ENCODE measurements at regions not wholly inside any gene's neighbourhood (a gene's known extent, or its start where the extent isn't known, plus 50 kb on each side); places are given as distances from the start of the nearest gene placed in this dataset.
A peak's percentile ranks its signal among the peaks of the same experiment; 100 is the strongest.
"Not testable (repeated sequence)": the region's sequence is repeated elsewhere in the genome, so short reads cannot be mapped to it uniquely, and the experiment has no call there.

DNA sequence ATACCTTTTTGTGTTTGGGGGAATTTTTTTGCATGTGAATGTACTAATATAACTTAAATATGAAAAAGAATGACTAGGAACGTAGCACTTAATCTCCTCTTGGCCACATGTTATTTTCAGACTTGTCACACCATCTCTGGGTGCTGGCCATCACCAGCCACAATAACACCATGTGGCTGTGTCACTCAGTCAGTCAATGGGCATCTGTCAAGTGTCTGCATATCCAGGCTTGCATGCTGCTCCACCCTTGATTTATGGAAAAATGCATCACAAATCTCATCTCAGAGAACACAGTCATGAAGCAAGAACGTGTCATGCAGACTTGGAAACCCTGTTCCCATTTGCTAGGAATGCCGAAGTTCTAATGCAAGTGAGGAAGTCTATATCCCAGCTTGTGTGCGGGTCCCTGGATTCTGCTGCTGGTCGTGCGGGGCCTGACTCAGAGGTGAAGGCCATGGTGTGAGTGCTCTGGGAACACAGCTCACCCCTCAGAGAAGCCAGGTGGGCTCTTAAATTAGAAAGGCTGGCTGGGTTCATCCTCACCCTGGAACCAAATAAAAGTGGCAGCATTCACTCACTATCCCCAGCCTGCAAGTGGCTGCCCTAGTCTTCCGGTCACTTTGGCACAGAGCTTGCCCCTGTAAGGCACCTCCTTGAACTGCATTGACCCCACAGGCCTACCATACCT lies 53.6 kb upstream of the ARHGEF7 start:
- H3K9me2 ChIP-seq (ENCODE audit: insufficient read depth): no peaks in the 10 kb centered on the region
- H3K4me1 ChIP-seq (replicated peaks; ENCODE audit: insufficient read depth): no peaks in the 10 kb centered on the region
- DNase-seq: no peak
- H3K4me2 ChIP-seq: no peak overlapping the region
- no peaks in the 10 kb centered on the region for H3K79me2 ChIP-seq (ENCODE audit: low read depth)
- H4K20me1 ChIP-seq (ENCODE audit: insufficient read depth): no peaks in the 10 kb centered on the region
- TF ChIP-seq EZH2 (IDR thresholded peaks at IDR 0.05; ENCODE audit: low read depth): no peak
- TF ChIP-seq, protein P1, sequence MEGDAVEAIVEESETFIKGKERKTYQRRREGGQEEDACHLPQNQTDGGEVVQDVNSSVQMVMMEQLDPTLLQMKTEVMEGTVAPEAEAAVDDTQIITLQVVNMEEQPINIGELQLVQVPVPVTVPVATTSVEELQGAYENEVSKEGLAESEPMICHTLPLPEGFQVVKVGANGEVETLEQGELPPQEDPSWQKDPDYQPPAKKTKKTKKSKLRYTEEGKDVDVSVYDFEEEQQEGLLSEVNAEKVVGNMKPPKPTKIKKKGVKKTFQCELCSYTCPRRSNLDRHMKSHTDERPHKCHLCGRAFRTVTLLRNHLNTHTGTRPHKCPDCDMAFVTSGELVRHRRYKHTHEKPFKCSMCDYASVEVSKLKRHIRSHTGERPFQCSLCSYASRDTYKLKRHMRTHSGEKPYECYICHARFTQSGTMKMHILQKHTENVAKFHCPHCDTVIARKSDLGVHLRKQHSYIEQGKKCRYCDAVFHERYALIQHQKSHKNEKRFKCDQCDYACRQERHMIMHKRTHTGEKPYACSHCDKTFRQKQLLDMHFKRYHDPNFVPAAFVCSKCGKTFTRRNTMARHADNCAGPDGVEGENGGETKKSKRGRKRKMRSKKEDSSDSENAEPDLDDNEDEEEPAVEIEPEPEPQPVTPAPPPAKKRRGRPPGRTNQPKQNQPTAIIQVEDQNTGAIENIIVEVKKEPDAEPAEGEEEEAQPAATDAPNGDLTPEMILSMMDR (conservative IDR thresholded peaks at IDR 0.05): no peak
- ChIA-PET CTCF (no interaction called here), POLR2A (ENCODE audit: unreplicated experiment) (no interaction called here)
- H3K27ac ChIP-seq: no peak overlapping the region
- H3K4me3 ChIP-seq: no peak overlapping the region
- no peaks in the 10 kb centered on the region for H3F3A ChIP-seq (ENCODE audit: insufficient read depth, low read depth)
- intact Hi-C loops (cut with micrococcal nuclease; ENCODE audit: unreplicated experiment): no loop called here
- BruUV-seq (replicated peaks): no TSS peak
- H3K36me3 ChIP-seq (ENCODE audit: low read depth): no peaks in the 10 kb centered on the region
- 0 out of 2 replicates have a peak, but pooled peaks cover 3% of the 10 kb centered on the region for H3K27me3 ChIP-seq (ENCODE audit: insufficient read depth, low read depth)
- H2AFZ ChIP-seq: no peak overlapping the region
- H3K9me3 ChIP-seq (ENCODE audit: insufficient read depth, low read depth): peaks cover 3% of the 10 kb centered on the region; the same call in 1 of the 2 replicates

DNA sequence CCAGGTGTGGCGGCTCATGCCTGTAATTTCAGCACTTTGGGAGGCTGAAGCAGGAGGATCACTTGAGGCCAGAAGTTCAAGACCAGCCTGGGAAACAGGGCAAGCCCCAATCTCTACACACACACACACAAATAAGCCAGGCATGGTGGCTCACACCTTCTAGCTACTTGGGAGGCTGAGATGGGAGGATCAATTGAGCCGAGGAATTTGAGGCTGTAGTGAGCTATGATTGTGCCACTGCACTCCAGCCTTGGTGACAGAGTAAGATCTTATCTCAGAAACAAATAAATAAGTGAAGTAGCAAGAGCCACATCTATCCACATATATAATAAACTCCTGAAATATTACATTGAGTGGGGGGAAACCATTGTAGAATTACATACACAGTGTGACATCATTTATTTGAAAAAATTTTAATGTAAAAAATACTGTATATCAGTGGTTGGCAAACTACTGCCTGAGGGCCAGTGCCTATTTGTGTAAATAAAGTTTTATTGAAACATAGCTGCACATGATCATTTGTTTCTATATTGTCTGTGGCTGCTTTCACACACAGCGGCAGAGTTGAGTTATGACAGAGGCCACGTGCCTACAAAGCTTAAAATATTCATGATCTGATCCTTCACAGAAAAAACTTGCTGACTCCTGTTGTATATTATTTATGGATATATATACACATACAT lies 54.7 kb upstream of the ARHGEF7 start:
- Histone ChIP-seq H3K9me3 (ENCODE audit: insufficient read depth, low read depth) (peaks cover 3% of the 10 kb centered on the region; the same call in 1 of the 2 replicates), H2AFZ (no peak overlapping the region), H3K4me2 (no peak overlapping the region), H3K36me3 (ENCODE audit: low read depth) (no peaks in the 10 kb centered on the region), H3K4me1 (replicated peaks; ENCODE audit: insufficient read depth) (no peaks in the 10 kb centered on the region), H3K4me3 (no peak overlapping the region), H3K27ac (no peak overlapping the region), H3K9me2 (ENCODE audit: insufficient read depth) (no peaks in the 10 kb centered on the region), H3K27me3 (ENCODE audit: insufficient read depth, low read depth) (0 out of 2 replicates have a peak, but pooled peaks cover 3% of the 10 kb centered on the region), H3K79me2 (ENCODE audit: low read depth) (no peaks in the 10 kb centered on the region), H3F3A (ENCODE audit: insufficient read depth, low read depth) (no peaks in the 10 kb centered on the region), H4K20me1 (ENCODE audit: insufficient read depth) (no peaks in the 10 kb centered on the region)
- no TSS peak for BruUV-seq (replicated peaks)
- no peak for DNase-seq
- TF ChIP-seq, protein P1 (conservative IDR thresholded peaks at IDR 0.05): no peak
- TF ChIP-seq EZH2 (IDR thresholded peaks at IDR 0.05; ENCODE audit: low read depth): no peak
- ChIA-PET POLR2A (ENCODE audit: unreplicated experiment) (interaction anchor here (0.6 to 0.8 kb wide), 2 partner anchors 81 to 934 kb away, joined by 5 to 10 read pairs; no protein-coding TSS in a partner anchor), CTCF (no interaction called here)
- intact Hi-C loops (cut with micrococcal nuclease; ENCODE audit: unreplicated experiment): no loop called here

DNA sequence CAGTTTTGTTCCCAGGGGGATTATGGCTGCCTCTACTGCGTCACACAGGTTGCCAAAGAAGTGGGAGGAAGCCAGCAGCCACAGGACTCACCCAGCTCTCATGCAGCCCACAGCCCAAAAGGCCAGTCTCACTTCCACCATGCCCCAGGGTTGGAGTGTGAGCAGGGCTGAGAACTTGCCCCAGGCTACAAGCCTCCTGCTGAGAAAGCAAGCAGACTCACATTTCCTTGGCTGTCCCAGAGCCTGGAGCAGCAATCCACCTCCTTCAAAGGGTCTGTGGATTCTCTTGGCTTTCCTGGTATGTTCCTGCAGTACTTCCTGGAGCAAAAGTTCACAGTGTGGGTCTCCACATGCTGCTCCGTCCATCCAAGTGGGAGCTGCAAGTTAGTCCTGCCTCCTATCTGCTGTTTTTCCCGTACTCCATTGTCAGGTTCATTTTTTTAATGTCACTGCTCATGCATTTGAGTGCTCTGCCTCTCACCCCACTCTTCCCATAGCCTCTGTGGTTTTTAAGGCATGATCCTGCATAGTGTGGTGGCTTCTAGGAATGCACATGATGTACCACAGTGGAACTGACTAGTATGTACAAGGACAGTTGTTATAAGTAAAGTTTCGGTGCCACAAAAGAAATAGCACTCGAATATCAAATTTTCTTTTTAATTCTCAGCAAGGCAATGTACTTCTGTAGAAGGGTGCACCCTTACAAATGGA lies 56.2 kb upstream of the ARHGEF7 start:
- intact Hi-C loops (cut with micrococcal nuclease; ENCODE audit: unreplicated experiment): no loop called here
- Histone ChIP-seq H2AFZ (no peak overlapping the region), H3K4me1 (replicated peaks; ENCODE audit: insufficient read depth) (no peaks in the 10 kb centered on the region), H3K27me3 (ENCODE audit: insufficient read depth, low read depth) (0 out of 2 replicates have a peak, but pooled peaks cover 3% of the 10 kb centered on the region), H3K36me3 (ENCODE audit: low read depth) (no peaks in the 10 kb centered on the region), H3K4me2 (no peak overlapping the region), H3K9me3 (ENCODE audit: insufficient read depth, low read depth) (peaks cover 3% of the 10 kb centered on the region; the same call in 1 of the 2 replicates), H3K4me3 (no peak overlapping the region), H4K20me1 (ENCODE audit: insufficient read depth) (no peaks in the 10 kb centered on the region), H3K79me2 (ENCODE audit: low read depth) (no peaks in the 10 kb centered on the region), H3K9me2 (ENCODE audit: insufficient read depth) (no peaks in the 10 kb centered on the region), H3F3A (ENCODE audit: insufficient read depth, low read depth) (no peaks in the 10 kb centered on the region), H3K27ac (no peak overlapping the region)
- peak; percentile 31 to 61 for DNase-seq
- no TSS peak for BruUV-seq (replicated peaks)
- CTCF ChIA-PET: no interaction called here
- POLR2A ChIA-PET (ENCODE audit: unreplicated experiment): no interaction called here
- TF ChIP-seq, protein P1 (conservative IDR thresholded peaks at IDR 0.05): no peak
- no peak for TF ChIP-seq EZH2 (IDR thresholded peaks at IDR 0.05; ENCODE audit: low read depth)

DNA sequence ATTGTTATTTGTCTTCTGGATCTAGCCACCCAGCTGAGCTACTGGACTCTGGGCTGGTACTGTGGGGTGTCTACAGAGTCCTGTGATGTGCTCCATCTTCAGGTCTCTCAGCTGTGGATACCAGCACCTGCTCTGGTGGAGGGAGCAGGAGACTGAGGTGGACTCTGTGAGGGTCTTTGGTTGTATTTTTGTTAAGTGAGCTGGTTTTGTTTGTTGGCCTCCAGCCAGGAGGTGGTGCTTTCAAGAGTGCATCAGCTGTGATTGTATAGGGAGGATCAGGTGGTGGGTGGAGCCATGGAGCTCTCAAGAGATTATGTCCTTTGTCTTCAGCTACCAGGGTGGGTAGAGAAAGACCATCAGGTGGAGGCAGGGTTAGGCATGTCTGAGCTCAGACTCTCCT lies 56.8 kb upstream of the ARHGEF7 start:
- CTCF ChIA-PET; DNase-seq; H2AFZ ChIP-seq; H3K27ac ChIP-seq; intact Hi-C loops (cut with micrococcal nuclease; ENCODE audit: unreplicated experiment); H3K36me3 ChIP-seq (ENCODE audit: low read depth); H3K4me2 ChIP-seq; BruUV-seq (replicated peaks); H3K9me2 ChIP-seq (ENCODE audit: insufficient read depth); H3K27me3 ChIP-seq (ENCODE audit: insufficient read depth, low read depth); H3K79me2 ChIP-seq (ENCODE audit: low read depth); POLR2A ChIA-PET (ENCODE audit: unreplicated experiment); H3K4me1 ChIP-seq (replicated peaks; ENCODE audit: insufficient read depth); H4K20me1 ChIP-seq (ENCODE audit: insufficient read depth); H3K4me3 ChIP-seq; H3F3A ChIP-seq (ENCODE audit: insufficient read depth, low read depth); H3K9me3 ChIP-seq (ENCODE audit: insufficient read depth, low read depth): not testable (repeated sequence)

DNA sequence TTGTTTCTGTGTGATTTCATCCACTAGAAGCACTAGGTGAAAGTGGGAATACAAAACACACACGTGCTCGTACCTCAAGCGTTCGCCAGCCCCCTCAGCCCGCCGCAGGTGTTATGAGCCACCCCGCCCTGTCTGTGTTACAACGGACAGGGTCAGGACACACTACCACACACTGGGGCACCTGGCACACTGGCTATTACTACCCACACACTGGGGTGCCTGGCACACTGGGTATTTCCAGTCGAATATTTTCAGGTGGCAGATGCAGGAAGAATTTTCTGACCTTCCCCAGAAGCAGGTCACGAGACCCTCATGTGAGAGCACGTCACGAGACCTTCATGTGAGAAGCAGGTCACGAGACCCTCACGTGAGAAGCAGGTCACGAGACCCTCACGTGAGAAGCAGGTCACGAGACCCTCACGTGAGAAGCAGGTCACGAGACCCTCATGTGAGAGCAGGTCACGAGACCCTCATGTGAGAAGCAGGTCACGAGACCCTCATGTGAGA lies 63.3 kb upstream of the ARHGEF7 start:
- CTCF ChIA-PET; POLR2A ChIA-PET (ENCODE audit: unreplicated experiment): not testable (repeated sequence)

More for the DNA sequence above, 63.3 kb upstream of the ARHGEF7 start:
- H3K9me2 ChIP-seq (ENCODE audit: insufficient read depth); H3K9me3 ChIP-seq (ENCODE audit: insufficient read depth, low read depth); H3K27ac ChIP-seq; H3K4me2 ChIP-seq; H3K36me3 ChIP-seq (ENCODE audit: low read depth); H2AFZ ChIP-seq; BruUV-seq (replicated peaks); H3F3A ChIP-seq (ENCODE audit: insufficient read depth, low read depth); DNase-seq; H4K20me1 ChIP-seq (ENCODE audit: insufficient read depth); H3K4me1 ChIP-seq (replicated peaks; ENCODE audit: insufficient read depth); H3K27me3 ChIP-seq (ENCODE audit: insufficient read depth, low read depth); H3K79me2 ChIP-seq (ENCODE audit: low read depth); H3K4me3 ChIP-seq: not testable (repeated sequence)
- intact Hi-C loops (cut with micrococcal nuclease; ENCODE audit: unreplicated experiment): loop anchor here (5.0 kb wide), 2 partner anchors 459 to 829 kb away; no protein-coding TSS in a partner anchor
